ENCODE measurements at regions not wholly inside any gene's neighbourhood (a gene's known extent, or its start where the extent isn't known, plus 50 kb on each side); places are given as distances from the start of the nearest gene placed in this dataset.
"Not testable (repeated sequence)": the region's sequence is repeated elsewhere in the genome, so short reads cannot be mapped to it uniquely, and the experiment has no call there.

DNA sequence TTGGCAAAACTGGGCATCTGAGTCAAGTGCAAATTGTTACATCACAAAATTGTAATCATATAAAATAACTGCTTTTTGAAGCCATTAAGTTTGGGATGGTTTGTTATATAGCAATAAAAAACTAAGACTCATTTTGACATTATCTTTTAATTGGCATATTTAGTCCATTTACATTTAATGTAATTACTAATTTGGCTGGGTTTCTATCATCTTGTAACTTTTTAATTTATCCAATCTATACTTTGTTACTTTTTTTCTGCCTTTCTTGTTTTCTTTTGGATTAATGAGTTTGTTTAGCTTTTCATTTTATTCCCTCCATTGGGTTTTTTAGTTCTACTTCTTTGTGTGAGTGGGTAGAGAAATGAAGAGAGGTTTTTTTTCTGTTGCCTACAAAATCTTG lies 76.3 kb downstream of the DRAM2 start:
- DNase-seq: no peak

DNA sequence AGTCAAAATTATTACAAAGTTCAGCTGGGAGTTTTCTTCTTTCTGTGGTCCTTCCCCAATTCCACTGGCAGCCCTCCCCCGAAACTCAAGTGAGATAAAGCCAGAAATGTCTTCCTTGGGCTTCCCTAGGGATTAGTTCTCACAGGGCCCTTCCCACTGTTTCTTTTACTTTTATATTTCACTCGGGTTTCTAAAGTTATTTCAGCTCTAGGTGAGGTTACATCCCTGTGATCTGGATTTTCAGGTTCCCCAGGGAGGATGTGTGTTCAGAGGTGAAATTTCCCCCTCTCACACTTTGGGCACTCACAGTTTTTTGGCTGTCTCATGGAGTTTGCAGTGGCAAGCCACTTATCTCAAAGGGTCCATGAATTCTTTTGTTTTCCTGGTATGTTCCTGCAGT lies 77.3 kb downstream of the DRAM2 start:
- no peak for DNase-seq

DNA sequence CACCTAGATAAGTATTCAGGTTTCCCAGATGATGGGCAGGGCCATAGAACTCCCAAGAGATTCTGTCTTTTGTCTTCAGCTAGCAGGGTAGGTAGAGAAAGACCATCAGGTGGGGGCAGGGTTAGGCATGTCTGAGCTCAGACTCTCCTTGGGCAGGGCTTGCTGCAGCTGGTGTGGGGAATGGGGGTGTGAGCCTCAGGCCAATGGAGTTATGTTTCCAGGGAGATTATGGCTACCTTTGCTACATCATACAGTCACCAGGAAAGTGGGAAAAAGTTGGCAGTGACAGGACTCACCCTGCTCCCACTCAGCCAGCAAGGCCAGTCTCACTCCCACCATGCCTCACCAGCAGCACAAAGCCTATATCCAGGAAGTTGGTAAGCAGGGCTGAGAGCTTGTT lies 77.8 kb downstream of the DRAM2 start:
- DNase-seq: no peak

DNA sequence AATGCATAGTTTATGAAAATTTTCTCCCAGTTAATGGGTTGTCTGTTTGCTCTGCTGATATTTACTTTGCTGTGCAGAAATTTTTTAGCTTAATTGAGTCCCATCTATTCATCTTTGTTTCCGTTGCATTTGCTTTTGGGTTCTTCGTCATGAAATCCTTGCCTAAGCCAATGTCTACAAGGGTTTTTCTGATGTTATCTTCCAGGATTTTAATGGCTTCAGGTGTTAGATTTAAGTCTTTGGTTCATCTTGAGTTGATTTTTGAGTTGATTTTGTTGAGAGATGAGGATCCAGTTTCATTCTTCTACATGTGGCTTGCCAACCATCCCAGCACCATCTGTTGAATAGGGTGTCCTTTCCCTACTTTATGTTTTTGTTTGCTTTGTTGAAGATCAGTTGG lies 85.2 kb downstream of the DRAM2 start:
- DNase-seq: no peak

DNA sequence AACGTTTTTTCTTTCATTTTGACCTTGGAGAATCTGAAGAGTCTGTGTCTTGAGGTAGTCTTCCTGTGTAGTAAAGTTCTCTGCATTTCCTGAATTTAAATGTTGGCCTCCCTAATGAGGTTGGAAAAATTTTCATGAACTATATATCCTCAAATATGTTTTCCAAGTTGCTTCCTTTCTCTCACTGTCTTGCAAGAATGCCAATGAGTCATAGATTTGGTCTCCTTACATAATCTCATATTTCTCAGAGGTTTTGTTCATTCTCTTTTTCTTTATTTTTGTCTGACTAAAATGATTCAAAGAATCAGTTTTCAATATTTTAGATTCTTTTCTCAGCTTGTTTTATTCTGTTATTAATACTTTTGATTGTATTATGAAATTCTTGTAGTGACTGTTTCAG lies 87.6 kb downstream of the DRAM2 start:
- no peak for DNase-seq

DNA sequence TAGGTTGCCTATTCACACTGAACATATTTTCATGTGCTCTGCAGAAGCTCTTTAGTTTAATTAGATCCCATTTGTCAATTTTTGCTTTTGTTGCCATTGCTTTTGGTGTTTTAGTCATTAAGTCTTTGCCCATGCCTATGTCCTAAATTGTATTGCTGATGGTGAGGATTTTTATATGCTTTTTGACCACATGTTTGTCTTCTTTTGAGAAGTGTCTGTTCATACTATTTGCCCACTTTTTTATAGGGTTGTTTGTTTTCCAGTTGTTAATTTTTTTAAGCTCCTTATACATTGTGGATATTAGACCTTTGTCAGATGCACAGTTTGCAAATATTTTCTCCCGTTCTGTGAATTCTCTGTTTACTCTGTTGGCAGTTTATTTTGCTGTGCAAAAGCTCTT lies 84.5 kb upstream of the LRIF1 start:
- not testable (repeated sequence) for DNase-seq

DNA sequence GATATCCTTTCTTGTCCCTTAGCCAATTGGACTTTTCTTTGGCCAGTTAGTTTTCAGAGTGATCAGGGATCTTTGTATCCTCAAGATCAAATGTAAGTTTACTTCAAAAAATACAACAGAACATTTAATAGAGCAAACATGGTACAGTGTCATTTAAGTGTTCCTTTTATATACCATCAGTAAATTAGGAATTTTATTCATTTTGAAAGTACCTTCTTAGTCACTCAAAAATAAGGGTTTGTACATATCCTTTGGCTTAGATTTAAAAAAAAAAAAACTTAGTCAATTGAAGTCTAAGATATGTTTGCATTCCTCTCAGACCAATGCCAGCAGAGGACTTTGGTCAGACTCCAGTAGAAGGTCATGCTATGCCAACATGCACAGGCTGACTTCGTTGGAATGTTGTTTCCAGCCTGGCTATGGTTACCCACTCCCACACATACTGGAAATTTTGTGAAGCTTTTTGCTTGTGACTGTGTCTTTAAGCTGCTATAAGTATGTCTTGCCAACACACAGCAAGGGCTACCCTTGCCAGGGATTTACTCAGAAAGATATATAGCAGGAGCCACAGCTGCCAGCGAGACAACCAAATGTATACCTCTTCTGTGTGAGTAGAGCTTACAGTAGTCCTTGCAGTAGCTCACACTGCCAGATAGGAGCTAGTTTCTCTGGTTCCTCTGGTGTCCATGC lies 81.5 kb upstream of the LRIF1 start:
- DNase-seq: no peak

DNA sequence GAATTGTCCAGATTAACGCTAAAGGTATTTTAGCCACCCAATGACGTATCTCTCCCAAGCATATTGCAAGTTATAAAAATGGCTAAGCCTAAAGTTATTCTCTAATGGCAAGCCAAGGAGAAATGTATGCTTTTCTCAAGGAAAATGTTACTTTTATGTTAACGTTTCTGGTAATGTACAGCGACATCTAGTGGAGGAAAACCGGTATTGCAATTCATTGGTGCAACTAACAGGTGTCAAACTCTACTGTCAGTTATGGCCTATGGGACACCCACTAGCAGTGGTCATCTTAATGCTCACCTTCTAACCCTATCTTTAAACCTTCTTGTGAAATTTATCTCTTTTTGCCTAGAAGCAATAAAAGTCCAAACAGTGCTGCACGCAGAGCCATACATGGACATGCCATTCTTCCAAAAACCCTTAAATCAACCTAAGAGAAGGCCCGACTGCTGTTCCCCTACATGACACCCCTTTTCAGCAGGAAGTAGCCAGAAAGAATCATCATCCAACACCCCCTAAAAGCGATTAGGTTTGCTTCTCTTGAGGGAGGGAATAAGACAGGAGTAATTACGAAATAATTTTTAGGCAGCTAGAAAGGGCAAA lies 68.7 kb upstream of the LRIF1 start:
- DNase-seq: peak; percentile 16 to 69

DNA sequence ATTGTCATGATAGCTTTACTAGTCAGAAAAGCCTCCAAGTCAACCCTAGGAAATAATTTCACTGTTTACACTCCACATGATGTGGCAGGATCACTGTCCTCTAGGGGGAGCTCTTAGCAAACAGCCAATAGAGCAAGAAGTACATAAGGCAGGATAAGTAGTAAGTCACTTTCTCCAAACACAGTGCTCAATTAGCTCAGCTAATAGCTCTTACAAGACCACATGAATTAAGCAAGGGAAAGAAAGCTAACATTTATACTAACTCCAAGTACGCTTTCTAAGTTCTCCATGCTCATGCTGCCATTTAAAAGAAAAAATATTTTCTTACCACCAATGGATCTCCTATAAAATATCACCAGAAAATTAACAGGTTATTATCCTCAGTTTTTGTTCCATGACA lies 66.9 kb upstream of the LRIF1 start:
- peak; percentile 61 to 74 for DNase-seq

DNA sequence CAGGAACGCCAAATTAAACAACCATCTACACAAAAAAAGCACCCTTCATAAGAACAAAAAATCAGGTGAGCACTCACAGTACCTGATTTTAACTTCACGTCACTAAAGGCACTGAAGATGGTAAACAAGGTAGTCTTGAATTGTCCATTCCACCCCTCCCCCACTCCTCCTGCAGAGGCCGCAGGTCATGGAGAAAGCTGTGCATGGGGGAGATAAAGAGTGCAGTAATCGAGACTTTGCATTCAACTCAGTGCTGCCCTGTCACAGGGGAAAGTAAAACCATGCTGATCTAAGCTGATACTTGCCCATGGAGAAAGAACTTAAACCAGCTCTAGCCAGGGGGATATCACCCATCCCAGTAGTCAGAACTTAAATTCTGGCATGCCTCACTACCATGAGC lies 61.4 kb upstream of the LRIF1 start:
- no peak for DNase-seq

DNA sequence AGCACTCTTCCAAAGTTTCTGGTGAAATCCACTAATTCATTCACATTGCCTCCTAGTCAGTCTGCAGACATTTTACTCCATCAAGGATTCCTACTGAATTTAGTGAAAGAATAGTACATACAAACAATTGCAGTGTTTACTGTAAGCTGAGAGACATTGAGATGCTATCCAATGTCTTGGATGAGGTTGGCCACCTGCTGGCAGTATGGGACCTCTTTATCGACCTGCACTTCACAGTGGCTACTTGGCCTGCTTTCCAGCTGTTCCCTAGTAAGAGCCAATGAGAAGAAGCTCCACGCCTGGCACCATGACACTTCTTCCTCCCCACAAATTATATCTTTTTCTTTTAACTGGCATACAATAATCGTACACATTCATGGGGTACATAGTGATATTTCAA lies 51.5 kb upstream of the LRIF1 start:
- no peak for DNase-seq
